T-helper 2 cell treated with Interferon-gamma antibody and Interleukin-4, amounts not matched to agents 100 ng/mL and 5 ng/mL, for 36 hours (primary cell): ENCODE measurements at regions not wholly inside any gene's neighbourhood (a gene's known extent, or its start where the extent isn't known, plus 50 kb on each side); places are given as distances from the start of the nearest gene placed in this dataset.
"Not testable (repeated sequence)": the region's sequence is repeated elsewhere in the genome, so short reads cannot be mapped to it uniquely, and the experiment has no call there.

ENCODE experiments used
- intact Hi-C: fragments of 100-400 bp; cut with micrococcal nuclease; formaldehyde crosslinking; loops from one replicate; pipeline ENCODE4 v1.15.1; 2023

DNA sequence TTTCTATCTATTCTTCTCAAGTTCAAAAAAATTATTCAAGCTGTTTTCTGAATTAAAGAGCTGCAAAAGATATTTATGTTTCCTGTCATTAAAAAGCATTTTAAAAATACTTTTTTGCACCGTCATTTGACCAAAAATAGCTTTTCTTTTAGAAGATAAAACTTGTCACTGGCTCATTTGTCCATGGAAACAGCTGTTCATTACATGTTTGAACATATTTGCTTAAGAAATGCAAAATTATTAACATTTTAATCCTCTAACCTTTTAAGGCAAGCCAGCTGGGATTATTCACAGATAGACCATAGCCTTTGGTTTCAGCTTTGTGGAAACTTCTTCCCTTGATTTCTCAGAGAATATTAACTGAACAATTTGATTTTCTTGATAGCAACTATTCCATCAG lies 393.9 kb downstream of the TUSC1 start:
- intact Hi-C loops, result no loop called here

- intact Hi-C loops, result no loop called here
Observed at GRCh38 chr9:25282946-25283345, 395.3 kb downstream of the TUSC1 start.

DNA sequence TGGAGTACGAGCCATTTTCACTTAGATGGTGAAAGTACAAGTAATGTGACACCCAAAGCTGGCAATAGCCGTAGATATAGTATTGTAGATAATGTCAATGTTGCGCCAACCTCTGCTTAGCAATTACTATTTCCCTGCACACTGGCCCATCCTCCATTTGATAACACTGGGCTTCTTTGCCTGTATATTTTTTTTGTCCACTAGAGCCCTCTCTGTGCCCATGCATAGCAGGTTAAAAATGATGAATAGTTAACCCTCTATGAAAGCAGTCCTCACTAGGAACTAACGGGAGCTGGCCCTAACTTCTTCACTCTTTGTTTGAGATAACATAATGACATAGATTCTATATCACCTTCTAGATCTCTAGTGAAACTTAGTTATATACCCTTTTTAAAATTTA lies 416.8 kb downstream of the TUSC1 start:
- intact Hi-C loops, result no loop called here

DNA sequence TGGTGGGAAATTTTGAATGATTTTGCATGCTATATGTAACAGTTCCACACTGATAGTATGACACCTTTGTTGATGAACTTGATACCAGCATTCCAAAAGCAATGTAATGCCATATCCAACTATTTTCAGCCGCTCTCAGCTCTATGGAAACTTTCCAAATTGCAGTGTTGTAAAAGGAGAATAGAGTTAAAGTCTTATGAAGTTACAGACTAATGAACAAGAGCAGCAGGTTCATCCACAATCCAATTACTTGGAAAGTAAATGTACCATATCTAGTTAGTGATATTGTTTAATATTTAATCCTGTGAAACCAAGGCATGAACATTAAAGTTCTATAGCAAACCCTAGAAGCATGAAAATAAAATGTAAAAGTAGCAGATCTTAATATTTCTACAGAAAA lies 418.2 kb downstream of the TUSC1 start:
- intact Hi-C loops, result no loop called here

DNA sequence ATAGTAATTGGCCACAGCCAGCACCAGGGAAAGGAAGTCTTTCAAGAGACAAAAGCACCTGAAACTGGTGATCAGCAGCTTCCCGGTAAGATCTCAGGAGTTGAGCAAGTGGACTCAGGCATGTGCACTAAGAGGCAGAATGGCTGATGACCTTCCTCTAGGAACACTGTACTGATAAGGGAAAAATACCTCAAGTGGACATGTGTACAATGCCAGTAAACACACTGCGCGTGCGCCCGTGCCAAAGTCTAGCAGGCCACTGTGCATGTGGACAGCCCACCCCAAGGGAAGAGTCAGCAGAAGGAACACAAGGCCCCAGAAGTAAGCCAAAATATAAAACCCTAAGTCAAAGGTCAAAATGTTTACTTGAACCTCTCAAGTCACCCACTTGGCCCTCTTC lies 423.0 kb downstream of the TUSC1 start:
- intact Hi-C loops, result no loop called here

DNA sequence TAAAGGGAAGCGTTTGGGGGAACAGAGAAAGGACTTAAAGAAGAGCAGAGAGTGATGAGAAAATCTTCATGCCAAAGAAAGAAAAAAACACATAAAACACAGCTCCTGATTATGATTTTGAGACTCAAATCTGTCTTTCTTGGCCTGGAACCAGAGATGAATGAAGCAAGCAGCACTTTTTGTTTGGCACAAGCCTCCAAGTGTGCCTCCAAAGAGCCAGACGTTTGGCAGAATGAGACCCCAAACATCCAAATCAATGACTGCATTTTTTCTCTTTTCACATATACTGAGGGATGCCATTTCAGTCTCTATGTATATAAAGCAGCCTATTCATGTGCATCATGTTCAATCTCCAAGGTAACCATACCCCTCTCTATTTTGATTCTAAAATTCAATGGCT lies 424.2 kb downstream of the TUSC1 start:
- intact Hi-C loops, result no loop called here

- intact Hi-C loops, result loop anchor here (10.0 kb wide), 1 partner anchor 63 kb away; no protein-coding TSS in a partner anchor
Observed at GRCh38 chr9:25241421-25241820, 436.8 kb downstream of the TUSC1 start.

DNA sequence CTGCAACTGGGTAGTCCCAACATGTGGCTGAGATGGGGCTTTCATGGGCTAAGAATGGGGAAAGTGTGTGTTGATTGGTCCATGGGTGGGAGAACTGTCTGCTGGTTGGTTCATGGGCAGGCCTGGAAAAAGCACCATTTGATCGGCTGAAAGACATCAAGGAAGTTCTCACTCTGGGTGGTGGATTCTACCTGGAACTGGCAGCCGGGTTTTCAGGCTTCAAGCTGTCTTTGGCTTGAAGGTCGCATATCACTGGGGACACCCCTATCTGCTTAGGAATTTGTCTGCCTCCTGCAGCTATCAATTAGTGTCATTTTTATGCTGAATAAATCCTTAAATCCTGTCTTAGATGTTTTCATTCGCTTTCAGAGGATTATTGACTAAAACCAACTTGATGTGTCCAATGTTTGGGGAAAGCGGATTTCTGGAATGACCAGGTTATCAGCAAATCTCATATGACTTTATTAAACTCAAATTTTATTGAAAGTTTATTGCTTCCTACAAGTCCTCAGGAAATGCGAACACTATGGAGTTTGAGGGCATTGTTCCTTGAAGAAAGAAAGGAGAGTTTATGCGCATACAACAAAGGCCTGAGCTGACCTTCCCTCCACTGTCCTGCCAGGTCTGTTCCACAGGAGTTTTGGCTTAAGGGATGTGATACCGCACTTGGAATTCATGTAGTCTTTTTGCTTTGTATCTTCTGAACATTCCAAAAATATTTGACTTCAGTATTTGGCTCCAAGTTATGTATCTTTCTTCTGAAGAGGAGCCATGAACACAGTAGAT lies 451.1 kb downstream of the TUSC1 start:
- intact Hi-C loops, result no loop called here

GRCh38 chr9:25225938-25226760 lies 452.1 kb downstream of the TUSC1 start:
- intact Hi-C loops, result no loop called here

GRCh38 chr9:25224996-25225395 lies 453.2 kb downstream of the TUSC1 start:
- intact Hi-C loops, result no loop called here

DNA sequence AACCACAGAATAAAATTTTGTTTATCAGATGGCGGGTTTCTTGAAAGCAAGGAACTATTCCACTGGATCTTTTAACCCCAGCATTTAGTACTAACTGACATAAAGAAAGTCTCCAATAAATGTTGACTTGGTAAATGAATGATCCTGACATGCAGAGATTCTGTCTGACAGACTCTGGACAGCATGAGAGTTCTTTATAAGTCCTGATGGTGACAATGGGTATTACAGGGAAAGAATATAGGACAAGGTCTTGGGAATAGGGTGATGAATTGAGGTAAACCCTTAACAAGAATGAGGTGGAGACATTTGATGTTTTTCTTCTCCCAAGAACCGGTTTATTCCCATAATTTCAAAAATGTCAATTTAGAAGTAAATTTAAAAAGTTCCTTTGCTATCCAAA lies 453.9 kb downstream of the TUSC1 start:
- intact Hi-C loops, result no loop called here

GRCh38 chr9:25212361-25212760 lies 465.9 kb downstream of the TUSC1 start:
- intact Hi-C loops, result no loop called here

DNA sequence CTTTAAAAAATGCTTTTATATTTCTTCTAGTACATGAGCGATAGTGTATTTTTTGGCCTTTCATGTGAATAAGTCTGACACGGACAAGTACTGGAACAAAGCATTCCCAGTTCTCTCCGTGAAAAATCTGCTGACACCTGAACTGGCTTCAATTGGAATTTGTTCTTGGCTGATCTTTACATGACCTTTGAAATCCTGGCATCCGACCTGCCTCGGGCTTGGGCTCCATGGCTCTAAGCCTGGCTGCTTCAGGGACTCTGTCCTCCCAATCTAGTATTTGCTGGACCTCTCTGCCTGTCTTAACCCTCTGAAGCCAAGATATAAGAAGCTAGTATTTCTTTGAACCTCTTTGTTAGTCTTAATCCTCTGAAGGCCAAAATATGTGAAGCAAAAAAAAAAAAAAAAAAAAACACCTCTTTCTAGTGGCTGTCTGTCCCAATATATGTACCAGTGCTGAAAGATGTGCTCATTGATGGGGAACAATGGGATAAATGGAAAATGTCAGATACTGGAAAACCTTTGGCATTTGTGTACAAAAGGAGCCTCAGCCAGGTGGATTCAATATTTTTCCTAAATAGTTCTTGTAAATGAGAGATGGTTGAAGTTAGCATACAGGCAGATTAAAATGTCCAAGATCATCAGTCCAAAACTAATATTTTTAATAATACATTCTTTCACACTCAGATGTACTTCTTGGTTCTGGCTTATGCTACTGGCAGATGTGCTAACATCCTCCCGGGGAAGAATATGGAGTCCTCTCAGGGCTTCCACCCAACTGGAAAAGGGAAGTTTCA lies 470.6 kb downstream of the TUSC1 start:
- intact Hi-C loops, result no loop called here

- intact Hi-C loops, result no loop called here
Observed at GRCh38 chr9:25206027-25206426, 472.2 kb downstream of the TUSC1 start.

GRCh38 chr9:25205285-25205684 lies 473.0 kb downstream of the TUSC1 start:
- intact Hi-C loops, result no loop called here

DNA sequence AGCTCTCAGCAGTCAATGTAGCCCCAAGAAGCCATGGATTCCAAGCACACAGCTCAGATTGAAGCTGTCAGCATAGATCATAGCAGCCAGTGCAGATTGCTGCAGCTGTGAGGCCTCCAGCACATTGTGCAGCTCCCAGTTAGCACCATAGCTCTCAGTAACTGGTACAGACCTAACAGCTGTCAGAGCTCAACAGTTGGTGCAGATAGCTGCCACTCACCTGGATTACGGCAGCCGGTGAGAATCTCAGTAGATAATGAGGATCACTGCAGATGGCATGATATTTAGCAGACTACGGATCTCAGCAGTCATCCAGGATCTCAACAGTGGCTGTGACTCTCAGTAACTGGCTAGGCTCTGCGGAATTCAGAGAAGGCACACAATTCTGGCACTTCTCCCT lies 500.4 kb downstream of the TUSC1 start:
- intact Hi-C loops, result no loop called here

DNA sequence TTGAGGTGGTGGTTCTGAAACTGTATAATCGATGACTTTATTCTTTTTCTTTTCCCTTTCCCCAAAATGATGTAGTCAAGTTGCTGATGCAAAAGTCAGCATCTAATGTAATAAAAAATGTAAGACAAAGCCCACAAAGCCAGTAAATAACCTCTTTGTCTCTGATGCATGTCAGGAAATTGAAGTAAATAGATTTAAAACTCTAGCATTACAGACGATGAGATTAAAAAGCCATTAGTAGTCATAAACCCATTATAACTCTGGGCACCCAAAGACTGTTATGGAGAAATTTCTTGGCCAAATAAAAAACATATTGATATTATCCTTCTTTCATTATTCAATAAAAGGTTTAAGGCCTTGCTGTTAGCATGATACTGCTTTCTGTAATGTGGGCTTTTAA lies 548.7 kb downstream of the TUSC1 start:
- intact Hi-C loops, result no loop called here

DNA sequence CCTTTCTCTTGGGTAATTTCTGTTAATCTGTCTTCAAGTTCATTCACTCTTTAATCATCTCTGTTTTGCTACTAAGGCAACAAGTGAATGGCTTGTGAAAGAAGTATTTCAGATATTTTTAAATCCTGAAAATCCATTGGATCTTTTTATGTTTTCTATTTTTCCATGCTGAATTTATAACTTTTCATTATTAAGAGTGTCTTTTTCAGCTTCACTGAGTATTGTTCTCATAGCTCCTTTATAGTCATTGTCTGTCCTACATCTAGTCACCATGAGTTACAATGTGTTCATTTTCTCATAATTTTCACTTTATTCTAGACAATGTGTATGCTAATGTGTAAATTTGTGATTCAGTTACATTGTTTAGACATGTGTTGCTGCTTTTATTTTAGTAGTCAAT lies 556.4 kb downstream of the TUSC1 start:
- intact Hi-C loops, result no loop called here

DNA sequence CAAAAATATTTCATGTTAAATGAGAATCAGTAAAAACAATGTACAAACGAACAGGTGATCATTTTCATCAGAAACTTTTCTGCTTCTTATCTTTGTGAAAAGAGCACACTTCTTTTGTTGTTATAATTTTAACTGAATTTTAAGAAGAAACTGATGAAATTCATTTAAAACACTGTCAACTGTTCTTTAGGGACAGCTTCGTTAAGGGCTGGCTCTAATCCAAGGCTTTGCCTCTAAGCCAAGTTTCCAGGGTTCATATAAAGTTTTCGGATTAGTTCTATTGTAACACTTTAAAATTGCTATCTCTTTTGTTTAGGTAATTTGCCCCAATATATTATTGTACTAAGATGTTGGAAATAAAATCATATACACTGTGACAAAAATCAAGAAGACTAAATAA lies 559.2 kb downstream of the TUSC1 start:
- intact Hi-C loops, result no loop called here

DNA sequence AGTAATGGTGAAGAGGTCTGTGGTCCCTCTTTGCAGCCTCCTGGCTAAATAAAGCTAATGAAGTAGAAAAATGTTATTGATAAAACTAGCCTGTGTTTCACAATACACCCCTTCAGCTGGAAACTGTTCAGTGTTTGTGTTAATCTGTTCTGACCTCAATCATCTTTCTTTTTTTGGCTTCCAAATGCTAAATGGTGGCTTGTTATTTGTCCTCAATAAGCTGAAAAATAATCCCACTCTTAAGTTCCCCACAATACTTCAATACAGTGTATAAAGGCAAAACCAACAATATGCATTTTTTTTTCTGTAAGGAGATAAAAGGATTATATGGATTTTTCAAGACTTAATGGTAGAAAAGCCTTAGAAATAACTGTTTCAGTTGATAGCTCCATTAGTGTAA lies 560.5 kb downstream of the TUSC1 start:
- intact Hi-C loops, result no loop called here

DNA sequence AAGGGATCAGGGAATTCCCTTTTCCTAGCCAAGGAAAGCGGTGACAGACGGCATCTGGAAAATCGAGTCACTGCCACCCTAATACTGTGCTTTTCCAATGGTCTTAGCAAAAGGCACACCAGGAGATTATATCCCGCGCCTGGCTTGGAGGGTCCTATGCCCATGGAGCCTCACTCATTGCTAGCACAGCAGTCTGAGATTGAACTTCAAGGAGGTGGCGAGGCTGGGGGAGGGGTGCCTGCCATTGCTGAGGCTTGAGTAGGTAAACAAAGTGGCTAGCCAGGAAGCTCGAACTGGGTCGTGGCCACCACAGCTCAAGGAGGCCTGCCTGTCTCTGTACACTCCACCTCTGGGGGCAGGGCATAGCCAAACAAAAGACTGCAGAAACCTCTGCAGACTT lies 556.5 kb upstream of the IZUMO3 start:
- intact Hi-C loops, result not testable (repeated sequence)

GRCh38 chr9:25094518-25094917 lies 548.8 kb upstream of the IZUMO3 start:
- intact Hi-C loops, result no loop called here
